OCI-LY1 (cell line): ENCODE measurements at regions not wholly inside any gene's neighbourhood (a gene's known extent, or its start where the extent isn't known, plus 50 kb on each side); places are given as distances from the start of the nearest gene placed in this dataset.

ENCODE experiments used
- H2AFZ ChIP-seq: fragments of 200-600 bp; sonication (generic), shearing (Covaris generic); 2 replicates; pipeline ENCODE4 v1.6.0; 2014; ENCODE audit warnings: antibody characterized with exemption, mild to moderate bottlenecking, low read length
- H3F3A ChIP-seq: fragments of 200-600 bp; sonication (generic), shearing (Covaris generic); 2 replicates; pipeline ENCODE4 v1.6.0; 2014; ENCODE audit warnings: mild to moderate bottlenecking, antibody characterized with exemption, low read length, moderate library complexity; ENCODE audit not compliant: insufficient read depth
- H3K27ac ChIP-seq: fragments of 200-600 bp; sonication (generic); 2 replicates; pipeline ENCODE4 v1.5.1; 2014; ENCODE audit warnings: low read length, mixed run types, mild to moderate bottlenecking, low read depth; ENCODE audit not compliant: poor library complexity, severe bottlenecking
- H3K27me3 ChIP-seq: fragments of 200-600 bp; sonication (generic); 2 replicates; pipeline ENCODE4 v1.6.0; 2014; ENCODE audit warnings: antibody characterized with exemption, mild to moderate bottlenecking, low read length, moderate library complexity; ENCODE audit not compliant: insufficient read depth
- H3K36me3 ChIP-seq: fragments of 200-600 bp; sonication (generic); 2 replicates; pipeline ENCODE4 v1.6.1; 2014; ENCODE audit warnings: mild to moderate bottlenecking, antibody characterized with exemption, low read length, moderate library complexity, mixed read lengths; ENCODE audit not compliant: insufficient read depth
- H3K4me1 ChIP-seq: fragments of 200-600 bp; sonication (generic); 2 replicates; pipeline ENCODE4 v1.5.1; 2014; ENCODE audit warnings: mild to moderate bottlenecking, low read length, moderate library complexity; ENCODE audit not compliant: insufficient read depth, severe bottlenecking
- H3K4me2 ChIP-seq: fragments of 200-600 bp; sonication (generic), shearing (Covaris generic); 2 replicates; pipeline ENCODE4 v1.6.1; 2014; ENCODE audit warnings: low read length
- H3K4me3 ChIP-seq: fragments of 200-600 bp; sonication (generic); 2 replicates; pipeline ENCODE4 v1.5.1; 2014; ENCODE audit warnings: low read length, low read depth, mild to moderate bottlenecking, mixed read lengths; ENCODE audit not compliant: poor library complexity, severe bottlenecking
- H3K79me2 ChIP-seq: fragments of 200-600 bp; shearing (Covaris generic); 2 replicates; pipeline ENCODE4 v1.6.1; 2016; ENCODE audit warnings: mixed run types, low read length, mixed read lengths; ENCODE audit not compliant: insufficient read depth
- H3K9ac ChIP-seq: fragments of 200-600 bp; sonication (generic), shearing (Covaris generic); 2 replicates; pipeline ENCODE4 v1.6.1; 2014; ENCODE audit warnings: mild to moderate bottlenecking, low read length, mixed read lengths
- H3K9me2 ChIP-seq: fragments of 200-600 bp; sonication (generic), shearing (Covaris generic); 2 replicates; pipeline ENCODE4 v1.6.1; 2014; ENCODE audit warnings: low read depth, mild to moderate bottlenecking, low read length, mixed read lengths
- H3K9me3 ChIP-seq: fragments of 200-600 bp; shearing (Covaris generic); 2 replicates; pipeline ENCODE4 v1.6.1; 2014; ENCODE audit warnings: low read length, mixed read lengths
- H4K20me1 ChIP-seq: fragments of 200-600 bp; sonication (generic), shearing (Covaris generic); 2 replicates; pipeline ENCODE4 v1.6.0; 2016; ENCODE audit warnings: mild to moderate bottlenecking, low read length; ENCODE audit not compliant: insufficient read depth
- EZH2 ChIP-seq: fragments of 200-600 bp; sonication (generic), shearing (Covaris generic); IDR thresholded peaks from 2 replicates; pipeline ENCODE4 v1.8.0; 2017; ENCODE audit warnings: borderline replicate concordance, mixed run types, mild to moderate bottlenecking, antibody characterized with exemption, low read length, moderate library complexity, mixed read lengths
- TF ChIP-seq, protein P1 (sequence below): fragments of 200-600 bp; sonication (generic), shearing (Covaris generic); IDR thresholded peaks from 2 replicates; pipeline ENCODE4 v1.5.1; 2017; ENCODE audit warnings: mild to moderate bottlenecking, antibody characterized with exemption, low read length, moderate library complexity, mixed read lengths

GRCh38 chr4:15354371-15355297 lies 73.2 kb upstream of the C1QTNF7 start:
- Histone ChIP-seq H3K4me3 (no peak overlapping the region), H3K36me3 (no peaks in the 10 kb centered on the region), H2AFZ (no peak overlapping the region), H3K9me3 (no peaks in the 10 kb centered on the region), H3F3A (no peaks in the 10 kb centered on the region), H3K79me2 (no peaks in the 10 kb centered on the region), H3K4me1 (no peaks in the 10 kb centered on the region), H3K9ac (no peak overlapping the region), H3K27ac (no peak overlapping the region), H3K9me2 (no peaks in the 10 kb centered on the region), H3K4me2 (no peak overlapping the region), H4K20me1 (no peaks in the 10 kb centered on the region), H3K27me3 (no peaks in the 10 kb centered on the region)
- TF ChIP-seq, protein P1, sequence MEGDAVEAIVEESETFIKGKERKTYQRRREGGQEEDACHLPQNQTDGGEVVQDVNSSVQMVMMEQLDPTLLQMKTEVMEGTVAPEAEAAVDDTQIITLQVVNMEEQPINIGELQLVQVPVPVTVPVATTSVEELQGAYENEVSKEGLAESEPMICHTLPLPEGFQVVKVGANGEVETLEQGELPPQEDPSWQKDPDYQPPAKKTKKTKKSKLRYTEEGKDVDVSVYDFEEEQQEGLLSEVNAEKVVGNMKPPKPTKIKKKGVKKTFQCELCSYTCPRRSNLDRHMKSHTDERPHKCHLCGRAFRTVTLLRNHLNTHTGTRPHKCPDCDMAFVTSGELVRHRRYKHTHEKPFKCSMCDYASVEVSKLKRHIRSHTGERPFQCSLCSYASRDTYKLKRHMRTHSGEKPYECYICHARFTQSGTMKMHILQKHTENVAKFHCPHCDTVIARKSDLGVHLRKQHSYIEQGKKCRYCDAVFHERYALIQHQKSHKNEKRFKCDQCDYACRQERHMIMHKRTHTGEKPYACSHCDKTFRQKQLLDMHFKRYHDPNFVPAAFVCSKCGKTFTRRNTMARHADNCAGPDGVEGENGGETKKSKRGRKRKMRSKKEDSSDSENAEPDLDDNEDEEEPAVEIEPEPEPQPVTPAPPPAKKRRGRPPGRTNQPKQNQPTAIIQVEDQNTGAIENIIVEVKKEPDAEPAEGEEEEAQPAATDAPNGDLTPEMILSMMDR = no peak
- TF ChIP-seq EZH2 = no peak

GRCh38 chr4:15361529-15361928 lies 66.3 kb upstream of the C1QTNF7 start:
- Histone ChIP-seq H3K4me1 (no peaks in the 10 kb centered on the region), H3K36me3 (no peaks in the 10 kb centered on the region), H3K9me3 (no peaks in the 10 kb centered on the region), H3K79me2 (no peaks in the 10 kb centered on the region), H3K9me2 (no peaks in the 10 kb centered on the region), H3K4me2 (no peak overlapping the region), H3K9ac (no peak overlapping the region), H3K4me3 (no peak overlapping the region), H3F3A (no peaks in the 10 kb centered on the region), H4K20me1 (no peaks in the 10 kb centered on the region), H3K27ac (no peak overlapping the region), H2AFZ (no peak overlapping the region), H3K27me3 (no peaks in the 10 kb centered on the region)
- no peak for TF ChIP-seq EZH2
- TF ChIP-seq, protein P1 = no peak

DNA sequence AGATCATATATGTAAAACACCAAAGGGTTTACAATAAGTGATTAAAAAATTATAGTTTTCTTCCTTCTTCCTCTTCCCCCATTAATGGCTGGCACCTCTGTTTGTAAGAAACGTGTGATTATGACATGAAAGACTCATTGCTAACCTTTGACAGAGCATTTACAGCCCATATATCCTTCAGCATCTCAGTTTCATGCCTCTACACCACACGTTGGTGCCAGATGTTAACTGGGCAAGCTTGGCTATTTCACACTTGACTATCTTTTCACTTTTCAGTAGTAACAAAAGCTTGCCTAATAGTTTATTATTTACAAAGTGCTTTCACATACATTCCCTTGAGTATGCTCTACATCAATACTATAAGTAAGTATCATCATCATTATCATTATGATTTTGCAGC lies 65.3 kb upstream of the C1QTNF7 start:
- Histone ChIP-seq H3K79me2 (no peaks in the 10 kb centered on the region), H3K9ac (no peak overlapping the region), H2AFZ (no peak overlapping the region), H3K36me3 (no peaks in the 10 kb centered on the region), H3K9me2 (no peaks in the 10 kb centered on the region), H3F3A (no peaks in the 10 kb centered on the region), H3K4me1 (no peaks in the 10 kb centered on the region), H3K4me2 (no peak overlapping the region), H4K20me1 (no peaks in the 10 kb centered on the region), H3K4me3 (no peak overlapping the region), H3K27ac (no peak overlapping the region), H3K9me3 (no peaks in the 10 kb centered on the region), H3K27me3 (no peaks in the 10 kb centered on the region)
- TF ChIP-seq, protein P1 = no peak
- no peak for TF ChIP-seq EZH2
